Choroid plexus epithelial cell (primary cell): ENCODE measurements at regions not wholly inside any gene's neighbourhood (a gene's known extent, or its start where the extent isn't known, plus 50 kb on each side); places are given as distances from the start of the nearest gene placed in this dataset.

Experiments used
- DNase-seq: peaks from one replicate; pipeline ENCODE4 v3.0.0-alpha.2; 2010; ENCODE audit warnings: low read depth
- H3K4me3 ChIP-seq: 2 replicates; pipeline ENCODE4 v1.5.1; 2011; ENCODE audit warnings: low read depth, mild to moderate bottlenecking, control low read depth, low read length, moderate library complexity
- CTCF ChIP-seq: conservative IDR thresholded peaks from 2 replicates; pipeline ENCODE4 v1.5.1; 2011; ENCODE audit warnings: low read depth, mild to moderate bottlenecking, control low read depth, inconsistent platforms, low read length, moderate library complexity

GRCh38 chr4:110823251-110823650 is 200.4 kb upstream of the PITX2 start:
- no peak for TF ChIP-seq CTCF
- no peak overlapping the region for H3K4me3 ChIP-seq
- no peak for DNase-seq

- TF ChIP-seq CTCF = no peak
- H3K4me3 ChIP-seq = no peak overlapping the region
- DNase-seq = no peak
Measured at GRCh38 chr4:110824344-110824743, 201.5 kb upstream of the PITX2 start.

GRCh38 chr4:110826656-110827055 is 203.8 kb upstream of the PITX2 start:
- TF ChIP-seq CTCF = no peak
- DNase-seq = no peak
- H3K4me3 ChIP-seq = no peak overlapping the region

- H3K4me3 ChIP-seq = no peak overlapping the region
- DNase-seq = no peak
- no peak for TF ChIP-seq CTCF
Measured at GRCh38 chr4:110830461-110830860, 207.6 kb upstream of the PITX2 start.

GRCh38 chr4:110837896-110838450 is 215.1 kb upstream of the PITX2 start:
- TF ChIP-seq CTCF = no peak
- no peak overlapping the region for H3K4me3 ChIP-seq
- no peak for DNase-seq

- TF ChIP-seq CTCF = no peak
- peak; percentile 13 for DNase-seq
- H3K4me3 ChIP-seq = no peak overlapping the region
Measured at GRCh38 chr4:110840221-110840654, 217.4 kb upstream of the PITX2 start.

GRCh38 chr4:110848787-110849186 is 225.9 kb upstream of the PITX2 start:
- no peak for DNase-seq

More at GRCh38 chr4:110848787-110849186, 225.9 kb upstream of the PITX2 start:
- TF ChIP-seq CTCF = no peak
- no peak overlapping the region for H3K4me3 ChIP-seq
